ACHN (cell line): ENCODE measurements at regions not wholly inside any gene's neighbourhood (a gene's known extent, or its start where the extent isn't known, plus 50 kb on each side); places are given as distances from the start of the nearest gene placed in this dataset.
A peak's percentile ranks its signal among the peaks of the same experiment; 100 is the strongest.
"Not testable (repeated sequence)": the region's sequence is repeated elsewhere in the genome, so short reads cannot be mapped to it uniquely, and the experiment has no call there.

ENCODE experiments used
- DNase-seq: peaks from one replicate; pipeline ENCODE4 v3.0.0-alpha.2; 2015
- in situ Hi-C: cut with HindIII; loops from 2 replicates; pipeline ENCODE4 v1.10.0; 2017; ENCODE audit warnings: low sequenced_read_pairs, low pct_ligation_motif_present, low pct_unique_long_range_greater_than_20kb

DNA sequence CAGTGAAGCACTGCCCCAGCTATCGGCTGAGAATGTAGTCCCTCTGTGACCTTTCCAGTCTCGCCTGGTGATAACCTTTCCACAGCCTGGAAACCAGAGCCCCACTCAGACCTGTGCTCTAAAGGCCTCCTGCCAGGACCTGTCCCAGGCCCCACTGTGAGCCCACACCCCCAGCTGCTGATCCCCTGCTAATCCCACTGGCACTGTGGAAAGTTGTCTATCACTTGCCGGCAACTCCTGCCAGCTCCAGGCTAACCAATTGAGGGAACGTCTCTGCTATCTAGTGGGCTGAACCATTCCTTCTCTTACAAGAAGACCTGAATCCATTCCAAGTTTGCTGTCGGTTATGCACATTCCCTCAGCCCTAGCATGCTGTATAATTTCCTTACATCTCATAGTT is 328.2 kb downstream of the FAM181B start:
- in situ Hi-C loops = no loop called here
- no peak for DNase-seq

DNA sequence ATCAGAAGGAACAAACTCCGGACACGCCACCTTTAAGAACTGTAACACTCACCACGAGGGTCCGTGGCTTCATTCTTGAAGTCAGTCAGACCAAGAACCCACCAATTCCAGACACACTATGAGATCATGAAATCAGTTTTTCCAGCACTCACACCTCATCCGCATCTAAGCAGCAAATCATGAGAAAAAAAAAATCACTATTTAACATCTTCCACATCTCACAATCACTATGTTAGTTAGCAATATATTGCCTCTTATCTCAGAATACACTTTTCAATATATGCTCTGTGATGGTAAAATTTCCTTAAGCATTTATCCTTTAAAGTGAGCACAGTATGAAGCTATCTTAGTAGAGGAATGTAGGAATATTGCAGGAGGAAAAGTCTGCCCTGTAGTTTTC is 328.7 kb downstream of the FAM181B start:
- in situ Hi-C loops = no loop called here
- no peak for DNase-seq

DNA sequence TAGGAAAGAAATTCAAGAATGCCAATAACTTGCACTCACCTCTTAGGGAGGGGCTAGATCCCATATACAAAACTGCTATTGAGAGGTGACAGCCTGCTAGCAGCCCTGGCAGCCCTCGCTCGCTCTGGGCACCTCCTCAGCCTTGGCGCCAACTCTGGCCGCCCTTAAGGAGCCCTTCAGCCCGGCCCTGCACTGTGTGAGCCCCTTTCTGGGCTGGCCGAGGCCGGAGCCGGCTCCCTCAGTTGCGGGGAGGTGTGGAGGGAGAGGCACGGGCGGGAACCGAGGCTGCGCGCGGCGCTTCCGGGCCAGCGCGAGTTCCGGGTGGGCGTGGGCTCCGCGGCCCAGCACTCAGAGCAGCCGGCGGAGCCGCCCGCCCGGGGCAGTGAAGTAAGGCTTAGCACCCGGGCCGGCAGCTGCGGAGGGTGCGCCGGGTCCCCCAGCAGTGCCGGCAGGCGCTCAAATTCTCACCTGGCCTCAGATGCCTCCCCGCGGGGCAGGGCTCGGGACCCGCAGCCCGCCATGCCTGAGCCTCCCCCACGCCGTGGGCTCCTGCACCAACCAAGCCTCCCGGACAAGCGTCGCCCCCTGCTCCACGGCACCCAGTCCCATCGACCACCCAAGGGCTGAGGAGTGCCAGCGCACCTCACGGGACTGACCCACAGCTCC is 329.9 kb downstream of the FAM181B start:
- no peak for DNase-seq
- in situ Hi-C loops = no loop called here

DNA sequence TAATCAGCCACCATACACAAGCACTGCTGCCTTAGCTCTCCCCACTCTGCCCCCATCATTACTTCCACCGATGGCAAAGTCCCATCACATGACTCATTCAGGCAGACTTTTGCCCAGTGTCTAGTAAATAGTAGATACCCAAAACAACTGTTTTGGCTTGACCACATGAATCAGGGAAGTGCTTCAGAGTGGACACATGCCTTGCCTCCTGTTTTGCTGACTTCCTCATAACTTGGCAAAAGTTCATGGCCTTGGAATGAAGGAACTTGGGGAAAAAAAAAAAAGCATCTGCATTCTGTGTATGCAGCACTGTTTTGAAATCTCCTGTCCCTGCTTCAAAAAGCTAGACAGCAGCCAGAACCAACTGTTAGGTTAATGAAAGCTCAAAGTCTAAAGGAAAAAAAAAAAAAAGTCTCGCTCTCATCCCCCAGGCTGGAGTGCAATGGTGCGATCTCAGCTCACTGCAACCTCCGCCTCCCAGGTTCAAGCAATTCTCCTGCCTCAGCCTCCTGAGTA is 335.3 kb downstream of the FAM181B start:
- in situ Hi-C loops = no loop called here

DNA sequence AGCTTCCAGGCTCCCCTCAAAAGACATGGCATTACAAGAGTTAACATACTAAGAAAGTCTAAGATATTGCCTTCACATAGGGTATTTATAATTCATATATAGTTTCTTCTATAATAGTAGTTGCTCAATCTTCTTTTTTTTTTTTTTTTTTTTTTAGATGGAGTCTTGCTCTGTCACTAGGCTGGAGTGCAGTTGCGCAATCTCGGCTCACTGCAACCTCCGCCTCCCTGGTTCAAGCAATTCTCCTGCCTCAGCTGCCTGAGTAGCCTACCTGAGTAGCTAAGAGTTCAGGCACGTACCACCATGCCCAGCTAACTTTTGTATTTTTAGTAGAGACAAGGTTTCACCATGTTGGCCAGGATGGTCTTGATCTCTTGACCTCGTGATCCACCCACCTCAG is 337.0 kb downstream of the FAM181B start:
- DNase-seq, in situ Hi-C loops: not testable (repeated sequence)

More for the DNA sequence above, 335.3 kb downstream of the FAM181B start:
- DNase-seq = no peak

DNA sequence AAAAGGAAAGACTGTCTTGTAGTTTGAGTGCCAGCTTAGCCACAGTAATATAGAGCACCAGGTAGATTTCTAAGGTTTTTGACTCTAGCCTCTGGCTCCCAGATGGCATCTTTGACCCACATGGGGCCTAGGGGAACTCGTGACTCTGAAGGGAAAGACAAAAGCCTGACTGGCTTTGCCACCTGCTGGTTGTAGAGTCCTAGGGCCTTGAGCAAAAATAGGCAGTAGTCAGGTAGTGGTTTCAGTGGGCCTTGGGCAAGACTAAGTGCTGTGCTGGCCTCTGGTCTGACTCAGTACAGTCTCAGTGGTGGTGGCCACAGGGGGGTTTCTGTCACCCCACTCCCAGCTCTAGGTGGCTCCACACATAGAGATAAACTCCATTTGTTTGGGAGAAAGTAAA is 349.4 kb downstream of the FAM181B start:
- no peak for DNase-seq
- in situ Hi-C loops = no loop called here

DNA sequence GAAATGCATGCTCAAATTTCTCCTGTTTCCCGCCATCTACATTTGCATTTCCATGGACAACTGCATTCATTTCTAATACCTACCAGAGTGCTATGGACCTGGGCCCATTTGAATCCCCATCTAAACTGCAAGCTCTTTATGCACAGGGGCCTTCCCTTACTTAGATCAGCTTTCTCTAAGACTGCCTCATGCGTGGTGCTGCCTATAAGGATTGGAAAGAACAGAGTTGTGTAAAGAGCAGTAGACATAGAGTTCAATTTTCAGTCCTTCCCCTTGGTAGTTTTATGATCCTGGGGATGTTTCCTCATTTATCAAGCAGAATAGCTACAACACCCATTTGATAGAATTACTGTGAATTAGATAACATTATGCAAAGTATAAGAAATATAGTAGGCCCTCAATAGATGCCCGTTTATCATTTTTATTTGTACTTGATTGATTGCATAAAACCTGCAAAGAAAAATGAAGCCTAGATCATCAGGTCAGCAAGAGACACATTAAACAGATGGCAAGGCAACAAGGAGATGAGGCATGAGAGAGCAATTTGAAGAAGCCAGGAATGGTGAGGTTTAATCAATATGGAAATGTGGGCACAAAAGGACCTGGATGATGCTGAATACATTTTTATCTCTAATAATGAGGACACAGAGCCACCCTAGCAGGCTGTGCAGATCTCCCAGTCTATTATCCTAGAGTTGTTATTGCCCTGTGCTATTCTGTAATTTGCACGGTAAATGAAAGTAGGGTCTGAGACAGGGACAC is 359.7 kb downstream of the FAM181B start:
- in situ Hi-C loops = no loop called here
- no peak for DNase-seq

DNA sequence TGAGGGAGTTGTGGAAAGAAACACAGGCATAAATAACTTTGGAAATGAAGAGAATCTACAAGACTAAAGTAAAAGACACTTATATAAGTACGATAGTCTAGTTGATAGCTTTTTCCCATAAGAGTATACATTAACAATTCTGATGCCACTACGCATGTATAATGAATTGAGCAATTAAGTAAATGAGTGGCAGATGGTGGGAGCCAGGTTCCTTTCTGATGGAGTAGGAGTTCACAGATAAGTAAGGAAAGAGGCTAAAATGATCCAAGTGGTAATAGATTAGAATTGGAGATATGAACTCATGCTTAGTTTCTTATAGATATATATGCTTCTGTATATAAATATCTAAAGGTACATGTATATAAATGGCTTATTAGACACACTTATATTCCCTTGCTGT is 368.3 kb downstream of the FAM181B start:
- in situ Hi-C loops = no loop called here
- DNase-seq = no peak

DNA sequence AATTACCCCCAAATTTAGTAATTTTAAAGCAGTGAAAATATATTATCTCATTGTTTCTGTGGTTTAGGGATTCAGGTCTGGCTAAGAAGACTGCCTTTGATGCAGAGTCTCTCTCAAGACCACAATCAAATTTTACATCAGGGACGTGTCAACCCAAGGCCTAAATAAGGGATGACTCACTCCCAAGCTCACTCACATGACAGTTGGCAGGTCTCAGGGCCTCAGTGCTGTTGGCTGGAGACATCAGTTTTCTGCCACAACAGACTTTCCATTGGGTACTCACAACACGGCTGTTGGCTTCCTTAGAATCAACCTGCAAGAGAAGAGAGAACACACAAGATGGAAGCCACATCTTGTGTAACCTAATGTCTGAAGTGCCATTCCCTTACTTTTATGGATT is 377.3 kb downstream of the FAM181B start:
- DNase-seq = no peak
- in situ Hi-C loops = no loop called here

DNA sequence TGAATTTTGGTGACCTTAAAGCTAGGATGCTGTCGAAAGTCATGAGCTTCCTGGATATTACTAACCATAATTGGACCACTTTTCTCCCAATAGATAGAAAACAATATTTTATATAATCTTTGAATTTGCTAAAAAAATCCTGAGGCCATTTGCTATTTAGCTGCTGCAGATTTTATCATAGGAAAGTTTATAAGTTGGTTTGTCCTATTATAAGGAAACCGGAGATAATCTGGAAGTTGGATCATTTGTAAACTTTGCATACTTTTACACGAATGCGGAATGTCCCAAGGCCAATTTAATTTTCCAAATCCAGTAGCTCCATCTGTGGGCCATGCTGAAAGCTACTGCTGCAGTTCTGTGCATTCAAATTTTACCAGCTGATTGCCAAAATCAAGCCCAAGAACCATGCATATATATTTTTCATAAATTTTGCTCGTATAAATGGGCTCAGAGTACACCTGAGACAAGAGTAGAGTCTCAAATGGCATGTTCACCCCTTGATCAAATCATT is 378.3 kb downstream of the FAM181B start:
- in situ Hi-C loops = no loop called here
- no peak for DNase-seq

DNA sequence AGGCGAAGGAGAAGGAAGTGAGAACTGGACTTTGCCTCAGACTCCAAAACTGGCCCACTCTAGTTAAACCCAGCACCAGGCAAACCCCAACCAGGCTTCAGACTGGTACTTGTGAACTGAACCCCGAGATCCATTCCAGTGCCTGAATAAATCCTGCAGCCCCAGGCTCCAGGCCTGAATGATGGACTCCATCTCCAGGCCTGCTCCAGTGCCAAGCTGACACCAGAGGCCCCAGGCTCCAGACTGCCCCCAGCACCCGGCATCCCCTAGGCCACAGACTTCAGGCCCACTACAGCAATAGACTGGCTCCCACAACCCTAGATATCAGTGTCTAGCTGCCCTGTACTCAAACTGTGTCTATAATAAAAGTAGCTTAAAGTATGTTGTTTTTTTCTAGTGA is 406.8 kb downstream of the FAM181B start:
- in situ Hi-C loops = no loop called here
- no peak for DNase-seq

DNA sequence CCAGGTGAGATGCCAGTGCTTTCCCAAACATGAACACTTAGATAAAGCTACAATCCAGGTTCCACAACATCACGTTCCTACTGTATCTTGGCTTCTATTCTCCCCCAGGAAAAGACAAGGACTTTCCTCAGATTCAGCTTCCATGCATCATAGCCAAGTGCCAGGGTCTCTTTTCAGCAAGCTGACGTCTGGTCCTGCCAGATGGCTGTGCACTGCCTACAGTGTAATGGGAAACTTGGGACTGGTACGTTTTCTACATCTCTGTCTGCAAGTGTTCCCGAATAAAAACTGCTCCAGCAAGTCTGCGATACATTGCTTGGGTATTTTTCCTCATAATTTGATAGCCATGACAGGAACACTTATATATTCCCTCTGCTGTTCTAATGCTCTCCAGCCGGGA is 412.5 kb downstream of the FAM181B start:
- no peak for DNase-seq

DNA sequence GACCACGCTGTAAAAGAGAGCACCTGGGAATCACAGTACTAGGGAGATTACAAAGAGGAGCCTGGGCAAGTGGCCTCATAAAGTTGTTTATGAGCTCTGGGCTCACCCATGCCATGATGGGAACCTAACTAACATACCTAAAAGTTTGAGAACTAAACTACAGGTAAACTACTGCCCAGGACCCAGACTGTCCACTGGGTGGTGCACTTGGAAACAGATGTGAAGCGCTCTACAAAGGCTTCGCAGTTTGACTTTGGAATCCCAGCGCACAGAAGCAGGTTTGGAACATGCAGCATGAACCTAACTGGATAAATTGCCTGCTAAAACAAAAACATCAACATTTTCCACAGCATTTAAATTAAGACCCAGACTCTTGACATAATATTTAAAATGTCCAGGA is 418.6 kb downstream of the FAM181B start:
- in situ Hi-C loops = no loop called here
- DNase-seq = peak; percentile 2

More for the DNA sequence above, 412.5 kb downstream of the FAM181B start:
- in situ Hi-C loops = no loop called here

DNA sequence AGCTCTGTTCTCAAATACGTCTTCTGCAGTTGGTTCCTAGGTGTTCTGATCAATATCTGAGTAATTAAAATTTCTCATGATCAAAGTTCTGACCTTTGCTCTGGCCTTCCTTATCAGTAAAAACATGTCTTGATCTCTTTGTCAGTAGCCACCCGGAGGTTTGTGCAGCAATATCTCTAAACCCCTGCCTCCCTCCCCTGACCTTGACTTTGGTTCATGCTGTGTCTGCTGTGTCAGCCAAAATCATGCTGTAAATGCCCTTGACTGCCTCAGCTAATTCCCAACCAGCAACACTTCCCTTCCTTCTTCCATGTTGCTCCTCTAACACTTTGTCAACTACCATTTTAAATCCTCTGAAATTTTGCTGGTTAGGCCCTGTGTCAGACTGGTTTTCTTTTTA is 424.7 kb downstream of the FAM181B start:
- no peak for DNase-seq
- in situ Hi-C loops = no loop called here

DNA sequence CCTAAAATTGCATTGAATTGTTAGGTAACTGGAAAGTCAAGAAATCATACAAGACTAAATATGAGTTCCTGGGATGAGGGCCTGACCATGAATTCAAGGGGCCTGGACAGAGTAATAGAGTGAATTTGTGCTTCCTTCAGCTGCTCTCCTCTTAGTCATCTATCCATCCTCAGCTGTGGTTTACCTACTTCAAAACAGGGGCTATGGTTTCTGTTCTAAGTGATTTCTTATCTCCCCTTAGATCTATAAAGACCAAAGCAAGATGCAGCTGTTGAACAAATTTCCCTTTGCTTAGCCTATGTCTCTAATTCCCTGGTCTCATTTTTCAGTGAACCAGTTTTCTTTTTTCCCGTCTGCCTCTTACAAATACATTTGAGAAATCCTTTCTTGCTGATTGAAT is 428.5 kb downstream of the FAM181B start:
- no peak for DNase-seq
- in situ Hi-C loops = no loop called here

DNA sequence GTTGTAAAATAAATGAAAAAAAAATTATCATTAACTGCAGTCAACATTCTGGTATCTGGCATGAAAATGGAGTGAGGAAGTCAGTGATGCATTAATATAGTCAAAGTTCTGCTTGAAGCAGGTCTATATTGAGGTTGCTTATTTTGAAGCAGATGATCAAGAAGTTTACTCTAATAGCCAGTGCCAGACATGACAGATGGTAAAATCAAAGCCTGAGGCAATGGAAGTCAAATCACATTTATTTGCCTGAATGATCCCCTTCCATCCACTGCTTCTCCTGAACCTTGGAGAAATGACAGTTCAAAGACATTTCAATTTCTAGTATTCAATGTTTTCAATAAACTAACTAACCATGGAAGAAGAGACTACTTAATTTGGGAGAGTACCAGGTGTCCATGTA is 430.0 kb downstream of the FAM181B start:
- no peak for DNase-seq
- in situ Hi-C loops = no loop called here

DNA sequence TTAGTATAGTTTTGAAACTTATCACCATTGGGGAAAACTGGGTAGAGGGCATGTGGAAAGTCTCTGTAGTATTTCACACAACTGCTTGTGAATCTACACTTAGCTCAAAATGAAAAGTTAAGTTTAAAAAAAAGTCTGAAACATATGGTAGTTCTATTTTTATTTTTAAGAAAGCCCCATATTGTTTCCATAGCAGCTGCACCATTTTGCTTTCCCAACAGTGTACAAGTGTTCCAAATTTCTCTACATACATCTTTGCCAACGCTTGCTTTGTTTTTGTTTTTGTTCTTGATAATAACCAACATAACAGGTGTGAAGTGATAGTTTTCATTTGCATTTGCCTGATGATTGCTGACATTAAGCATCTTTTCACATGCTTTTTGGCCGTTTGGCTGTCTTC is 445.2 kb downstream of the FAM181B start:
- in situ Hi-C loops = no loop called here
- DNase-seq = no peak

DNA sequence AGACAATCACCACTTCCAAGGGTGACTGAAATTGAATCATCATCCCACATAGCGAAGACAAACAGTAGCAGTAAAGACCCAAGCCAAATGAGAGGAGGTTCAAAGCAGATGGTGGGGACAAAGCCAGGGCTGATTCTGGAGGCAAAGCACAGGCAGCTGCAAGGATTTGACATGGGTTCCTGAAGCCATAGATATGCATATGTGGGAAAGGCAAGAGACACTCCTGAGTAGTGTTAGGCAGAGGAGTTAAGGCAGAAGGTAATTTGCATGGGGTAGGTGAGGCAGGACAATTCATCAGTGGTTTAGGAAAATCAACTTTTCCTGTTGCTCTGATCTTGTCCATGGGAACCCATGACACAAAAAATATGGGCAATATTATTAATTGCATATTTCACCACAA is 462.8 kb downstream of the FAM181B start:
- in situ Hi-C loops = no loop called here
- DNase-seq = no peak

DNA sequence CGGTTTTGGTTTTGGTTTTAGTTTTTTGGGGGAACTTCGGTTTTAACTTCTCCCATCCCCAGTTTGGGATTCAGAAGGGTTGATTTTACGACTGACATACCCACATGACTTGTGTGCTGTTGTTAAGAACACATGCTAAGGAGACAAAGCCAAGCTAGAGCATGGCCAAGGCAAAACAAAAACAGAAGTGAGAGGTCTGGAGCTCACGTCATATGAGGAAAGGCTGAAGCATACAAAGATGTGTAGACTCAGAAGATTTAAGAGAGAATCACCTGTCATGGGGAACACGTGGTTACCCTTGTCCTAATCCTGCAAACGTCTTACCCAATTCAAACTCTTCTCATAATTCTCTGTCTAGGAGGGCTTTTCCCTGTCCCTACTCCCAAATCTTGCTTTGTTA is 465.0 kb downstream of the FAM181B start:
- DNase-seq = no peak
- in situ Hi-C loops = no loop called here

DNA sequence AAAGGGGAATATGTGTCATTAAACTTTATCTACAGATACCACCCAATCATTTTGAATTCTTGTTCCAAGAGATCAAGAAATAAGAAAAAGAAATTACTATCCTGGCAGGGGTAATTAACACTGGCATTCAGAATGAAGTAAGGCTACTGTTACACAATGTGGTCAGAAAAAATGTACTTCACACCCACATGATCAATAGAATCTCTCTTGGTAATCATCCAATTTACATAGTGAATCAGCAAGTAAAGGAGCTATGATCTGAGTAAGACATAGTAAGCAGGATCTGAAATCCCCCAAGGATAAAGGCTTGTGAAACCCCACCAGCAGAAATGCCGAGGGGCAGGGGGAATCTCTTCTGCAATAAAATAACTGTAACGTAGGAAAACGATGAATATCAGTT is 466.5 kb downstream of the FAM181B start:
- in situ Hi-C loops = no loop called here
- DNase-seq = no peak
